NCI-H748 (cell line): ENCODE measurements at regions not wholly inside any gene's neighbourhood (a gene's known extent, or its start where the extent isn't known, plus 50 kb on each side); places are given as distances from the start of the nearest gene placed in this dataset.

Experiments used
- DNase-seq: peaks from one replicate; lab custom pipeline; 2025; ENCODE audit not compliant: unreplicated experiment; lab: John Stamatoyannopoulos, UW

GRCh38 chr18:37676276-37676675 lies 110.7 kb upstream of the CELF4 start:
- DNase-seq = no peak

DNA sequence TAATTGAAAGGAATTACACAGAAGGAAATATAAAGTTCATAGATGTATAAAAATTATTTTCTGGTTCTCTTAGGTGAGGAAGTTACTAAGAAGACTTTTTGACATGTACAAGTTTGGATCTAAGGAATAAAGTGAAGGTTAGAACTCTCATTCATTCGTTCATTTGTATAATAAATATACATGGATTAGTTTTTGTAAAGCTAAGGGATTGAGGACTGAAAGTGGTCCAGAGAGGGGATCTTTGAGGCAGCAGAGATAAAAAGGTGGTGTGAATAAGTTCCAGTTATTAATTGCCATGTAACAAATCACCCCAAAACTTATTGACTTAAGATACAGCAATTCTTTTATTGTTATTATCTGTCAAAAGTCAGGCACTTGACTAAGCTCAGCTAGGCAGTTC lies 110.1 kb upstream of the CELF4 start:
- no peak for DNase-seq

DNA sequence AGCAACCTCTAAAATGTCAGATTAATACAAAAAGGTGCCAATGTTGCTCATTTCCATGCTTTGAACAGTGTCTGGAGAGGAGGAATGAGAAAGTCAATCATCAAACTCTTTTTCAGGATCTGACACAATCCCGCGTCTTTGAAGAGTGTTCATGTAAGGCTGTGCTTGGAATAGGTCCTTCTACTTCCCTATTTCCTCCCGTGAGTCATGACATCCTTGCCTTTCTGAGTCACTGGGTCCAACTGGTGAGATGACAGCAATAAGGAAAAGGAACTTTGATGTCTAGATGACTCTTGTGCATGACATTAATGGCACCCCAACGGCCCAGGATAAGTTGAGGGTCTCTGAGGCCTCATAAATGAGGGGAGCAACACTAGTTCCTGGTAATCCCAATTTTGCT lies 109.0 kb upstream of the CELF4 start:
- no peak for DNase-seq

DNA sequence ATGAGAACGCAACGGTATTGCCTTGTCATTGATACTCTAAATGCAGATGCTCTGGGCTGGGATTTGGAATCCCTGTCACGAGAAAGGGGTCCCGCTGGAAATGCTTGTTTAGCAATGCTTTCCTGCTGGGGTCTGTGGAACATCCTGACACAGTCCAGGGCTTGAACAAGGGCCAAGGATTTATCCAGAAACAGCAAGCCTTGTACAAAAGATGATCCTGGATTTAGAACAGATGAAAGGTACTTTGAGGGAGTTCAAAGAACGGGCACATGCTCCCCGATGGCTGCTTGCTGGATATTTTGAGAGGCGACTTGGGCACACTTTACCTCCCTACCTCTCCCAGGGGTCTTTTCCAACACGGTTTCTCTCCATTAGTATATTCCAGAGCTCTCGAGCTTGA lies 108.1 kb upstream of the CELF4 start:
- no peak for DNase-seq

GRCh38 chr18:37672932-37673595 lies 107.5 kb upstream of the CELF4 start:
- no peak for DNase-seq

DNA sequence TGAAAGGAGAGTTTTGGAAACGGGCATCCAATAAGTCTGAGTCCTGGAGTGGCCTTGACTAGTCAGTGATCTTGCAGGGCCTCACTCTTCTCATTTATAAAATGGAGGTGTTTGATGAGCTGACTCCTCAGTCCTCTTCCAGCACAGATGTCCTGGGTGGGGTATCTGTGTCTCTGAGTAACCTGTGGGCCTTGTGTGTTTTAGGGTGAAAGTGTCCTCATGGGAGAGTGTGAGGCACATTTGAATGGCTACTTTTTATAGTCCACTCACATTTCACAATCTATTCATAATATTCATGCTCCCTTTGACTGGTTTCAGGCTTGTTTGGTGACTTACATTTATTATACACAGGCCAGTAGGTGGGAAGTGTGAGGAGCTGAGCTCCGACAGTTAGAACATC lies 106.4 kb upstream of the CELF4 start:
- no peak for DNase-seq

- DNase-seq = no peak
These were observed 105.9 kb upstream of the CELF4 start for GRCh38 chr18:37671530-37671929.

GRCh38 chr18:37671119-37671518 lies 105.5 kb upstream of the CELF4 start:
- no peak for DNase-seq

DNA sequence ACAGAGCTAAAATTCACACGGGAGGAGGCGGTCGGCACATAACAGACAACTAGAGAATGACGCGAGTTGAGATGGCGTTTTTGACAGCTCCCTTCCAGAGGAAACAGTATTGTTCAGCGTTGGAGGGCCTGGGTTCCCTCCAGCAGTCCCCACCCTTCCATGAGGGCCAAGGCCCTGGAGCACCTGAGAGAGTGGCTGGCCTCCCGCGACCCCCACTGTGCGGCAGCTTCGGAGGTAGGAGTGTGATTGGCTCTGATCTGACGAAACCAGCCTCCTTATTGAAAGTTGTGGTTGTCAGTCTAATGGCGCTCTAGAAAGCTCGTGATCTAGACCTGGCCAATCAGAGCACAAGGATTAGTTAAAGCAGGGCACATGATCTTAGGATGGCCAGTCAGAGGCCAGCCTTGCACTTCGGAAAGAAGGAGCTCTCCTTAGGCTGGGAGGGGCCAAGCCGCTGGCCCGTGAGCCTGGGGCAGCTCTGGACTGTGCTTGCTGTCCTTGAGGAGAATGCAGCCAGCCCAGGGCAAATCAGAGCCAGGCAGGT lies 104.5 kb upstream of the CELF4 start:
- no peak for DNase-seq

- DNase-seq = peak; percentile 87
These were observed 103.6 kb upstream of the CELF4 start for GRCh38 chr18:37668971-37669747.

- no peak for DNase-seq
These were observed 102.2 kb upstream of the CELF4 start for GRCh38 chr18:37667836-37668235.

DNA sequence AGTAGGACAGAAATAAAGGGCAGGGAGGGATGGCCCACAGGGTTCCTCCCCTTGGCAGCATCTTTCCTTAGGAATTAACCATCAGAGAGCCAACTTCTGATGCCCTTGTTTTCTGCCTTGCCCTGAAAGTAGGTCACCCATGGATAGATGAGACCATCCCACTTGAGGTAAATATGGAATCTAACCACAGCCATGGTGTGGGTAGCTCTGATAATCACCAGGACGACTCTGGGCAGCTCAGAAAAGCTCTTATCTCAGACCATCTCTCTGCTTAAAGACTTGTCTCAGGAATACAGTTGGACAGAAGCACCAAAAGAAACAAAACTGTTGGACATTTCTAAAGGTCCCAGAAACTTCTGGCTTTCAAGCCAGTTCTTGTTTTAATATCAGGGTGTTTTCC lies 101.4 kb upstream of the CELF4 start:
- no peak for DNase-seq

GRCh38 chr18:37666451-37666850 lies 100.9 kb upstream of the CELF4 start:
- no peak for DNase-seq

DNA sequence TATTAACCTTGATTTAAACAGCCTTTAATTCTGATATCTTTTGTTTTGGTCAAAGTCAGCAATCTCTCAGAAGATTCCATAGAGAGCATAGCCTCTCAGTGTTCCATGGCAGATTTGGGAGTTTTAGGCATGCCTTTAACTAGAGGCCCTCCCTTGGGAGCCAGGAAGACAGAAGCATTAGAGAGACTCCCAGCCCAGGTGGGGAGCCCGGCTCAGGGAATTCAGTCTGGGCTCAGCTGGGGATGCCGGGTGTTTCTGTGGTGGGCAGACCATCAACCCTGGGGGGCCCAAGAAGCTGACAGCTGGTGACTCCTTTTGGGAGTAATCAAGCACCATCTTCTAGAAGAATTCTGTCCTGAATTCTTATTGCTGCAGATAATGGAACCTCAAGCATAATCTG lies 99.7 kb upstream of the CELF4 start:
- no peak for DNase-seq

- no peak for DNase-seq
These were observed 97.8 kb upstream of the CELF4 start for GRCh38 chr18:37663446-37663845.

DNA sequence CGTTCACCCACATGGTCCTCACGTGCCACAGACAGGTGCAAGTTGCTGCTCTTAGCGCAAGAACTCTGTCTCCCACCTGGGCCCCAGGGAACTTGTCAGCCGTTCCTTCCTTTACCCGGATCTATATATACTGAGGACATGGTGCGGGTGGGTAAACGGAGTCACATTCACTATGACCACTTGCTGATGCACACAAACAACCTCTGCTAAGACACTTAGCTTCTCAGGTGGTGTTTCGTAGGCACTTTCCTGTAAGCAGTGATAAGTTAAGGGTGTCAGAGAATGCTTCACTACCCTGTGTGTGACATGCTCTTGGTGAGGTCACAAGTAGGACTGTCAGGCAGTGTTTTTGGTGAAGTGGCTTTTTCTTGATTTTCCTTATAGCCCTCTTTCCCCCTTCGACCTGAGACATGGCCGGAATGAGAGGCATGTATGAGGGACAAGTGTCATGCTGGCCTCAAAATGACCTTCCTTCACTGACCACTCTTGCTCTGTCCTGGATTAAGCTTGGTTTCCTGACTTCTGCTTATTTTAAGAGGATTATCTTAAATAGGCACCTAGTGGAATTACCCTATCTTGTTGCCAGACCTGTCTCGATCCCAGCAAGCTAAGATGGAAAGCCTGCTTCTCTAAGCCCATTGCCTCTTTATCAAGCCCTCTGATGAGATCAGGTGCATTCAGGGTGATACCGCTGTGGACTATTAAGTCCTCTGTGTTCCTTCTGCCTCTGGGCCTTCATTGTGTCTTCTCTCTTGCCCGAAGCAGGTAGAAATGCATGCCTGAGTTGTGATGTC lies 97.1 kb upstream of the CELF4 start:
- no peak for DNase-seq

- no peak for DNase-seq
These were observed 96.5 kb upstream of the CELF4 start for GRCh38 chr18:37662099-37662498.

GRCh38 chr18:37661478-37661877 lies 95.9 kb upstream of the CELF4 start:
- DNase-seq = no peak

DNA sequence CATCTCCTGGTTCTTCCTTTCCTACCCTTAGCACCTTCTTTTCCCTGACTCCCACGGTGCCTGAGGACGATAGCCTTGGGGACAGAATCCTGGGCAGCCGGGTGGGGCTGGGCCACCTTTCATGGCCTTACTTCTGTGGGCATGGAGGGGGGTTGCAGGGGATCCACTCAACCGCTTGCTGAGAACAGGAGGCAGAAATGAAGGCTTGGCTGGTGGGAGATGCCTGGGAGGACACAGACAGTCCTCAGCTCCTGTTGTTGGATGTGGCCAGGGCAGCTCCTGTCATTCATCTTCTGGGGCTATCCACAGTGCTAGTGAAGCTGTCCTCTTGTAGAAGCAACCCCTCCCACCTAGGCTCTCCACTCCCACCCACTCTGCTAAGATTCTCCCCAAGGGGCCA lies 95.5 kb upstream of the CELF4 start:
- DNase-seq = no peak

DNA sequence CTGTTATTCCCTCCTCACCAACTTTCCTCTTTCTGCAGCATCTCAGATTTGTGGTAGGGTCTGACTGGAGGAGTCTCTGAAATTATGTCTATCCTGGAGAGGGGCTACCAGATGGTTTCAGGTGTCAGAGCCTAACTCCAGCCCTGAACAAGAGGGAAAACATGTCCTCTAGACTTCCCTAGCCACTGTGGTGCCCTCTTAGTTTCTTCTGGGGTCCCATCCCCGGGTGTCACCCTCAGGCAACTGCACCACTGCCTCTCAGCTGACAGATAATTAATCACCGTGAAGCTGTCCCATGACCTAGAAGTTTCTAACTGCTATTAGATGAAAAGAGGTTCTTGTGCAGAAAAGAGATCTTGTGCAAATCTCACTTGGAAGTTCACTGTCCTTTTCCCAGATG lies 95.1 kb upstream of the CELF4 start:
- DNase-seq = no peak

GRCh38 chr18:37659906-37660305 lies 94.3 kb upstream of the CELF4 start:
- DNase-seq = no peak

DNA sequence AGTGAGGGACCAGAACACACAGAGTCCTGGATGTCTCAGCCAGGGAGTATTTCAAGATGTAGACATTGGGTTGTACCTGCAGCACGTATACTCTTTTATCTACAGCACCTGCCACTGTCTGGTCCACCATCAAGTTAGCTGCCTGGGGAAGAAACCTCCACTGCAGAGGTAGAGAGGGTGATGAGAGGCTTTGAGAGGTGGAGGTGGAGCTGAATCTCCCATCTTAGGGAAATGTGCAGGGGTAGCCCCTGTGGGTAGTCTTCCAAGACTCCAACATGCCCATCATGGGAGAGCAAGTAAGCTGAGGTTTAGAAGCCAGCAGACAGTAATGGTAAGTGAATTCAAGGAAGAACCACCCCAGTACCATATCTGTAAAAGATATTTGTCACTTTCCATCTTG lies 93.3 kb upstream of the CELF4 start:
- DNase-seq = no peak
